H1 (cell line): ENCODE measurements at regions not wholly inside any gene's neighbourhood (a gene's known extent, or its start where the extent isn't known, plus 50 kb on each side); places are given as distances from the start of the nearest gene placed in this dataset.

Source experiments
- CTCF ChIA-PET: fragments of 300-600 bp; sonication (Branson Sonifier 250); formaldehyde crosslinking; loops from one replicate; lab custom pipeline; 2021; ENCODE audit not compliant: partially characterized antibody; lab: Charles Lee
- POLR2A ChIA-PET: fragments of 300-600 bp; sonication (Branson Sonifier 250); formaldehyde crosslinking; loops from one replicate; lab custom pipeline; 2021; ENCODE audit warnings: inconsistent platforms; ENCODE audit not compliant: partially characterized antibody; lab: Charles Lee
- DNase-seq, 2 experiments: peaks; one replicate each; pipeline versions ENCODE4 v3.0.0 to v3.0.0-alpha.2; 2010 to 2022; ENCODE audit warnings: low spot score in 2 of 2, low read depth in 1 of 2, mixed read lengths in 1 of 2
- FAIRE-seq: peaks from 2 replicates; lab custom pipeline; 2011; peaks lifted over from hg19 to GRCh38; lab: Jason Lieb, UNC
- H2AFZ ChIP-seq: 2 replicates; pipeline ENCODE4 v1.8.1; 2012; ENCODE audit warnings: low read length, inconsistent platforms
- H2AK5ac ChIP-seq: 2 replicates; pipeline ENCODE4 v1.6.1; 2013; ENCODE audit warnings: low read depth, low read length
- H2BK120ac ChIP-seq: replicated peaks from 2 replicates; pipeline ENCODE3; 2013; ENCODE audit warnings: low read depth, low read length, inconsistent platforms
- H2BK12ac ChIP-seq: 2 replicates; pipeline ENCODE4 v1.6.1; 2013; ENCODE audit warnings: low read depth, low read length
- H2BK15ac ChIP-seq: 2 replicates; pipeline ENCODE4 v1.6.1; 2013; ENCODE audit warnings: low read length
- H2BK20ac ChIP-seq: 2 replicates; pipeline ENCODE4 v1.6.1; 2013; ENCODE audit warnings: low read length
- H2BK5ac ChIP-seq: 2 replicates; pipeline ENCODE4 v1.6.1; 2013; ENCODE audit warnings: low read depth, low read length
- H3K14ac ChIP-seq: 2 replicates; pipeline ENCODE4 v1.6.1; 2013; ENCODE audit warnings: inconsistent platforms; ENCODE audit not compliant: insufficient read length
- H3K18ac ChIP-seq: 2 replicates; pipeline ENCODE4 v1.6.1; 2013; ENCODE audit warnings: low read length; ENCODE audit errors: extremely low read depth
- H3K23ac ChIP-seq: 2 replicates; pipeline ENCODE4 v1.6.1; 2013; ENCODE audit warnings: inconsistent platforms; ENCODE audit not compliant: insufficient read length
- H3K23me2 ChIP-seq: 2 replicates; pipeline ENCODE4 v1.6.1; 2013; ENCODE audit warnings: low read depth, low read length
- H3K27ac ChIP-seq: 2 replicates; pipeline ENCODE4 v1.6.1; 2011; ENCODE audit warnings: low read depth, low read length, inconsistent platforms
- H3K27me3 ChIP-seq, 4 experiments: replicated peaks in 1 of 4; 1 replicate in 1 of 4; 2 replicates in 3 of 4; pipeline versions ENCODE4 v1.6.1 to v1.8.1; 2011 to 2013; ENCODE audit warnings: low read length in 3 of 4, mild to moderate bottlenecking in 3 of 4, inconsistent platforms in 2 of 4, mixed read lengths in 2 of 4, moderate library complexity in 1 of 4; ENCODE audit not compliant: control insufficient read depth in 3 of 4, insufficient read depth in 3 of 4; ENCODE audit errors: extremely low read depth in 1 of 4
- H3K36me3 ChIP-seq, 4 experiments: 2 replicates each; pipeline versions ENCODE4 v1.6.1 to v1.8.1; 2011 to 2013; ENCODE audit warnings: mild to moderate bottlenecking in 4 of 4, low read length in 3 of 4, moderate library complexity in 2 of 4, control low read depth in 1 of 4, inconsistent platforms in 1 of 4; ENCODE audit not compliant: insufficient read depth in 4 of 4, control insufficient read depth in 2 of 4
- H3K4ac ChIP-seq: replicated peaks from 2 replicates; pipeline ENCODE3; 2013; ENCODE audit warnings: low read length, low read depth, mixed read lengths, inconsistent platforms; ENCODE audit not compliant: insufficient read length
- H3K4me1 ChIP-seq, 4 experiments: replicated peaks in 1 of 4; 1 replicate in 1 of 4; 2 replicates in 3 of 4; pipeline versions ENCODE4 v1.6.1 to v1.8.1; 2011 to 2013; ENCODE audit warnings: low read length in 3 of 4, inconsistent platforms in 2 of 4, mixed read lengths in 1 of 4; ENCODE audit not compliant: insufficient read depth in 4 of 4, control insufficient read depth in 3 of 4
- H3K4me2 ChIP-seq, 2 experiments: 2 replicates each; pipeline versions ENCODE4 v1.6.1 to v1.8.1; 2011 to 2013; ENCODE audit warnings: low read depth in 2 of 2, low read length in 2 of 2, control low read depth in 1 of 2, inconsistent platforms in 1 of 2, mild to moderate bottlenecking in 1 of 2; ENCODE audit not compliant: insufficient read depth in 1 of 2
- H3K4me3 ChIP-seq, 4 experiments: fragments of 200-600, 300-600 bp in 1 of 4; sonication (generic), shearing (Covaris generic), sonication (Bioruptor Twin) in 1 of 4; 2 replicates each; pipeline versions ENCODE4 v1.5.1 to v1.8.1; 2011 to 2016; ENCODE audit warnings: low read length in 4 of 4, low read depth in 3 of 4, control low read depth in 2 of 4, inconsistent platforms in 2 of 4, mild to moderate bottlenecking in 2 of 4, mixed read lengths in 1 of 4, moderate library complexity in 1 of 4; ENCODE audit not compliant: insufficient read depth in 2 of 4; ENCODE audit errors: extremely low read depth in 1 of 4
- H3K56ac ChIP-seq: replicated peaks from 2 replicates; pipeline ENCODE3; 2013; ENCODE audit warnings: low read depth, mild to moderate bottlenecking, mixed read lengths, low read length, inconsistent platforms; ENCODE audit not compliant: insufficient read length
- H3K79me1 ChIP-seq: 2 replicates; pipeline ENCODE4 v1.6.1; 2013; ENCODE audit warnings: low read depth, low read length, control low read depth
- H3K79me2 ChIP-seq, 2 experiments: 2 replicates each; pipeline versions ENCODE4 v1.6.1 to v1.8.1; 2012 to 2013; ENCODE audit warnings: low read length in 2 of 2, mild to moderate bottlenecking in 2 of 2, inconsistent platforms in 1 of 2; ENCODE audit not compliant: insufficient read depth in 2 of 2, control insufficient read depth in 1 of 2
- H3K9ac ChIP-seq, 4 experiments: replicated peaks in 1 of 4; 1 replicate in 1 of 4; 2 replicates in 3 of 4; pipeline versions ENCODE4 v1.6.1 to v1.8.1; 2011 to 2013; ENCODE audit warnings: low read depth in 3 of 4, low read length in 3 of 4, control low read depth in 2 of 4, mild to moderate bottlenecking in 2 of 4, moderate library complexity in 2 of 4, inconsistent platforms in 1 of 4; ENCODE audit errors: extremely low read depth in 1 of 4
- H3K9me3 ChIP-seq, 2 experiments: 2 replicates each; pipeline versions ENCODE4 v1.6.1 to v1.8.1; 2012 to 2013; ENCODE audit warnings: mild to moderate bottlenecking in 2 of 2, moderate library complexity in 2 of 2, control low read depth in 1 of 2, inconsistent platforms in 1 of 2, low read depth in 1 of 2, low read length in 1 of 2, mixed read lengths in 1 of 2; ENCODE audit not compliant: insufficient read depth in 2 of 2
- H4K20me1 ChIP-seq, 2 experiments: replicated peaks in 1 of 2; 2 replicates each; pipeline versions ENCODE3 to v1.8.1; 2011 to 2013; ENCODE audit warnings: inconsistent platforms in 2 of 2, low read length in 2 of 2, mild to moderate bottlenecking in 1 of 2; ENCODE audit not compliant: insufficient read depth in 2 of 2, control insufficient read depth in 1 of 2
- H4K5ac ChIP-seq: 2 replicates; pipeline ENCODE4 v1.6.1; 2013; ENCODE audit warnings: low read length, low read depth, mixed read lengths, inconsistent platforms; ENCODE audit not compliant: insufficient read length
- H4K8ac ChIP-seq: 2 replicates; pipeline ENCODE4 v1.8.0; 2013; ENCODE audit warnings: mild to moderate bottlenecking, moderate library complexity, low read length, inconsistent platforms; ENCODE audit not compliant: insufficient read depth; ENCODE audit errors: extremely low read depth
- H4K91ac ChIP-seq: replicated peaks from 2 replicates; pipeline ENCODE3; 2013; ENCODE audit warnings: low read length, mixed read lengths, inconsistent platforms; ENCODE audit not compliant: insufficient read length
- BRCA1 ChIP-seq: IDR thresholded peaks from 2 replicates; pipeline ENCODE4 v1.6.1; 2012; ENCODE audit warnings: low read depth, low read length, improper control_type of control experiment
- CEBPB ChIP-seq: IDR thresholded peaks from 2 replicates; pipeline ENCODE4 v1.6.1; 2012; ENCODE audit warnings: low read depth, low read length
- CREB1 ChIP-seq: IDR thresholded peaks from 2 replicates; pipeline ENCODE4 v1.6.1; 2012; ENCODE audit warnings: inconsistent platforms
- WGBS, 2 experiments: shearing (Covaris generic) in 1 of 2; methylation state at CpG; one replicate each; pipeline versions ENCODE4 v1.1.6 to v1.1.7; 2013 to 2015; ENCODE audit warnings: low lambda C conversion rate in 2 of 2, mixed read lengths in 2 of 2, inconsistent platforms in 1 of 2, low coverage in 1 of 2, missing lambda C conversion rate in 1 of 2; ENCODE audit not compliant: insufficient replicate concordance in 2 of 2, insufficient coverage in 1 of 2, insufficient read length in 1 of 2; ENCODE audit errors: extremely low coverage in 1 of 2, missing lambda C conversion rate in 1 of 2; 5-methylcytosine and 5-hydroxymethylcytosine counted together

DNA sequence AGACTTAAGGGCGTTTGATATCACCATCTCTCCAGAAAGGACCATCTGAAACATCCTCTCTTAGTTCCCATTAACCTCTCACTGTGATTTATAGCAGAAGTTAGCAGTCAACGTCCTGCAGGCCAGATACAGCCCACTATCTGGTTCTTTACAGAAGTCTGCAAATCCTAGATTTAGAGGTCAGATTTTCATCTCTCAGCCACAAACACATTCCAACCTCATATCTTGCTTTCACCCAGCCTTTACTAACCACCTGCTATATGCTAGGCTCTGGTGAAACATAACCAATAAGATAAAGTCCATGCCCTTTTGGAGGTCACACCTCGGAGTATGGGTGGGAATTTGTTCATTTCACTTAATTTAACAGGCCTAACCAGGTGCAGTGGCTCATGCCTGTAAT lies 76.8 kb upstream of the CACNA1A start:
- Histone ChIP-seq H3K4ac (no peak overlapping the region), H3K9ac (no peak overlapping the region), H2AFZ (no peak overlapping the region), H2BK15ac (no peak overlapping the region), H2BK120ac (no peak overlapping the region), H2AK5ac (no peak overlapping the region), H3K18ac (no peak overlapping the region), H2BK5ac (no peak overlapping the region), H3K27ac (no peak overlapping the region), H4K91ac (no peak overlapping the region), H3K9me3 (no peaks in the 10 kb centered on the region), H3K4me1 (no peaks in the 10 kb centered on the region), H3K27me3 (no peaks in the 10 kb centered on the region), H3K4me2 (no peak overlapping the region), H3K36me3 (no peaks in the 10 kb centered on the region), H3K79me2 (no peaks in the 10 kb centered on the region), H3K79me1 (no peaks in the 10 kb centered on the region), H2BK12ac (no peak overlapping the region), H2BK20ac (no peak overlapping the region), H4K20me1 (no peaks in the 10 kb centered on the region), H3K23me2 (no peaks in the 10 kb centered on the region), H3K56ac (no peak overlapping the region), H3K23ac (no peak overlapping the region), H4K8ac (no peak overlapping the region), H3K4me3 (no peak overlapping the region), H3K14ac (no peak overlapping the region), H4K5ac (no peak overlapping the region)
- FAIRE-seq (no peak), DNase-seq (no peak)
- WGBS, 2 experiments, result 78% methylated on average over 3 of the region's 3 CpGs; no CpG with 5 or more reads in 1 of the 2 experiments
- POLR2A ChIA-PET, result no interaction called here
- CTCF ChIA-PET, result no interaction called here
- TF ChIP-seq BRCA1 (no peak), CEBPB (no peak), CREB1 (no peak)
